ENCODE measurements at regions not wholly inside any gene's neighbourhood (a gene's known extent, or its start where the extent isn't known, plus 50 kb on each side); places are given as distances from the start of the nearest gene placed in this dataset.

GRCh38 chr14:26370115-26370514, 227.7 kb downstream of the NOVA1 start:
- Histone ChIP-seq H3K4me3 (no peak overlapping the region), H3K27me3 (no peaks in the 10 kb centered on the region), H3K36me3 (no peaks in the 10 kb centered on the region), H3K4me1 (peaks cover 0 to 3% (median 0%) of the 10 kb centered on the region in 4 donors), H3K27ac (no peak overlapping the region), H3K9me3 (no peaks in the 10 kb centered on the region)
- intact Hi-C loops (cut with DNase I; ENCODE audit: low total_unique reads): no loop called here
- DNase-seq: no peak
- TF ChIP-seq CTCF (IDR thresholded peaks at IDR 0.05): no peak

- intact Hi-C loops (cut with DNase I; ENCODE audit: low total_unique reads): no loop called here
Measured at GRCh38 chr14:26363689-26364088, 234.1 kb downstream of the NOVA1 start.

GRCh38 chr14:26344596-26344995, 253.2 kb downstream of the NOVA1 start:
- Histone ChIP-seq H3K4me3 (no peak overlapping the region), H3K27ac (no peak overlapping the region), H3K27me3 (no peaks in the 10 kb centered on the region), H3K9me3 (no peaks in the 10 kb centered on the region), H3K4me1 (no peaks in the 10 kb centered on the region), H3K36me3 (no peaks in the 10 kb centered on the region)
- no peak for TF ChIP-seq CTCF (IDR thresholded peaks at IDR 0.05)
- intact Hi-C loops (cut with DNase I; ENCODE audit: low total_unique reads): no loop called here
- DNase-seq: no peak

More at GRCh38 chr14:26363689-26364088, 234.1 kb downstream of the NOVA1 start:
- Histone ChIP-seq H3K36me3 (no peaks in the 10 kb centered on the region), H3K27ac (no peak overlapping the region), H3K27me3 (no peaks in the 10 kb centered on the region), H3K4me1 (no peaks in the 10 kb centered on the region), H3K9me3 (no peaks in the 10 kb centered on the region), H3K4me3 (no peak overlapping the region)
- no peak for DNase-seq
- no peak for TF ChIP-seq CTCF (IDR thresholded peaks at IDR 0.05)

GRCh38 chr14:26339381-26339780, 258.5 kb downstream of the NOVA1 start:
- no peak for DNase-seq
- no peaks in the 10 kb centered on the region for H3K9me3 ChIP-seq
- H3K27ac ChIP-seq: no peak overlapping the region
- H3K4me3 ChIP-seq: no peak overlapping the region
- H3K36me3 ChIP-seq: no peaks in the 10 kb centered on the region
- no peak for TF ChIP-seq CTCF (IDR thresholded peaks at IDR 0.05)
- intact Hi-C loops (cut with DNase I; ENCODE audit: low total_unique reads): no loop called here
- no peaks in the 10 kb centered on the region for H3K4me1 ChIP-seq
- H3K27me3 ChIP-seq: no peaks in the 10 kb centered on the region

GRCh38 chr14:26338231-26338630, 259.6 kb downstream of the NOVA1 start:
- TF ChIP-seq CTCF (IDR thresholded peaks at IDR 0.05): no peak
- Histone ChIP-seq H3K36me3 (no peaks in the 10 kb centered on the region), H3K27ac (no peak overlapping the region), H3K9me3 (no peaks in the 10 kb centered on the region), H3K27me3 (no peaks in the 10 kb centered on the region), H3K4me3 (no peak overlapping the region), H3K4me1 (no peaks in the 10 kb centered on the region)
- intact Hi-C loops (cut with DNase I; ENCODE audit: low total_unique reads): no loop called here
- no peak for DNase-seq

- DNase-seq: no peak
- no peak overlapping the region for H3K4me3 ChIP-seq
- H3K27me3 ChIP-seq: no peaks in the 10 kb centered on the region
- H3K4me1 ChIP-seq: no peaks in the 10 kb centered on the region
- intact Hi-C loops (cut with DNase I; ENCODE audit: low total_unique reads): no loop called here
- H3K36me3 ChIP-seq: no peaks in the 10 kb centered on the region
- H3K9me3 ChIP-seq: no peaks in the 10 kb centered on the region
- no peak for TF ChIP-seq CTCF (IDR thresholded peaks at IDR 0.05)
- no peak overlapping the region for H3K27ac ChIP-seq
Measured at GRCh38 chr14:26334288-26334687, 263.5 kb downstream of the NOVA1 start.

Measured in tibial artery (tissue), 4 donors.